GM21529 (cell line): ENCODE measurements at regions not wholly inside any gene's neighbourhood (a gene's known extent, or its start where the extent isn't known, plus 50 kb on each side); places are given as distances from the start of the nearest gene placed in this dataset.

Source experiments
- ATAC-seq: cut with Tn5 transposase; IDR thresholded peaks from one replicate; pipeline ENCODE4 v1.9.1; 2021; ENCODE audit not compliant: unreplicated experiment

DNA sequence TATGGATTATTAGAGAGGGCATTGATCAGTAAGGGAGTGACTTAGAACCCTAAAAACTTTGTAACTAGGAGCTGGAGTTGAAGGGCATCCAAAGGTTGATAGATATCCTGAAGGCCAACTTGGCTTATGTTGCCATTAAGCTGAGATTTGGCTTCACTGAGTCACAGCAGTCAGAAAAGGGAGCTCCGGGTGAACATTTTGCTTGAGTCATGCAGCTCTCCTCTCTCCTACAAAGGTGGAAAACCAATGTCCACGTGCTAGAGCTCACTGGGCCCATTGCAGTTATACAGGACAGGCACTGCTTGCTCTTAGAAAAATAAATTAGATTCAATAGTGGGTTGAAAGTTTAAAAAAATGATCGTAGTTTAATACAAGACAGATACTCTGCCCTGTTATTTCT, 87.3 kb upstream of the LRIG3 start:
- no peak for ATAC-seq

DNA sequence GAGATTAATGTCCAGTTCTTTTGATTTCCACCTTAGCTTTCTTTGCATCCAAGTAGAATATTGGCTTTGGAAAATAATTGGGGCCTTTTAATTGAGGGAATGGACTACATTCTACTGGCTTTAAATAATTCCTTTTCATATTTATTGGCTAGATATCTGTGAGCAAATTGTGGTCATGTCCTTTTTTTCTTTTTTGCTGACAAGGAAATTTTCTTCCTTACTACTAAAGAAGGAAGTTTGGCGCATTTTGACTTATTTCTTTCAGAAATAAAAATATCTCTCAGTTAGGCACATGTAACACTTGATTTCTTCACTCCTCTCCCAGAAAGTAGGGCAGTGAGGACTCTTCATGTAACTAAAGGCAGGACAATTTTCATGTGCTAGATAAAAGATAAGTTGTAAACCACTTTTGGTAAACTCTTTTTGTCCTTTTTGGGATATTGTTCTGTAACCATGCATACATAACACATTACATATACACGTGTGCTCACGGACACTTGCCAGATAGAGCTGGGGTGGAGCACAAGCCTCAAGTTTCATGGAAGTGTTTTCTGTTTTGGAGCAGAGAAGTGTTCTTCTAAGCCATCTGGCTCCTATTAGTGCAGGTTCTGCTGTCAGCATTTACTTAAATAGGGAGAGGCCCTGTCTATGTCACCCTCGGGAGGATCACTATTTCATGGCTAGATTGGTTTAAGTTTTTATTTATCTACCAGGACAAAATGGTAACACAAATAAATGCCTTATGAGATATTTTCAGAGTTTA, 85.1 kb upstream of the LRIG3 start:
- no peak for ATAC-seq

DNA sequence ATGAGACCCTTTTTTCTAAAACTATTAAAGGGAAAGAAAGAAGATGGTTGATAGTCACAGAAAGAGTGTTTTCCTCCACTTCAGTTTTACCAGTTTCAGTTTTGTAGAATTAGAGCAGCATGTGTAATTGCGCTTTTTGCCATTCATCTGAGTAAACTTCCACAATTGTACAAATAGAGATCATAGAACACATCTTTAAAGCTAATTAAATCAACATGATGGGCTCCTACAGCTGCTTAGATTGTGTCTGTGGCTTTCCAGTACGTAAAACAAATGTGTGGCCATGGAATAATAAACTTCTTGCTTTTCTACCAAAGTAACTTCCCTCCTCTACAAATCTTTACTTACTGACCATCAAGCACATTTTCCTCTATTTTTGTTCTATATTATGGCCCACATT, 84.2 kb upstream of the LRIG3 start:
- ATAC-seq, result no peak

DNA sequence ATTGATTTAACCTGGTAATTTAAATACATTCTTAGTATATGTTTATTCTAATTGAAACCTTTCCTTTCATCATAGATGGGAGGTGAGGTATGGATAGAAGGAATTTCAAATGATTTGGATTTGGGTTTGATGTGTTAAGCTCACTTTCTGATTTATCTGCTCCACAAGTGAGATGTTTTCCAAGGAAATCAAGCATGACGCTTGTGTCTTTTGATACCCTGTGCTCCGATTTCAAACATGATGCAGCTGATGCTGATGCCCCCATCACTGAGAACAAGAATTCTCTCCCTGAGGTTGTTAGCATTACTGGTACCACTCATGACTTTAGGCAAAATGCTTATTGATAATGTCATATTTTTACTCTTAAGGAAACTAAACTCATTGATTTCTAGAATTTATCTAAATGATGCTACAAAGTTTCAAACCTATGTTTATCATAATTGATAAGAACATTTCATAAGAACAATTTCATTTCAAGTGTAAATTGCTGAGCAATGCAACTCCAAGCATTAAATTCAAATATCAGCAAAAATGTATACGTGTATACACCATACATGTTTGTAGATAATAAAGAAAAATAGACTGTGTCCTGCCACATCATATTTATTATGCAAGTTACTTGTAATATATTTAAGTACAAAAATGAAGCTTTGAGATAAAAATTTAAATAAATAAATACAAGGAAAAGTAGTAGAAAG, 75.5 kb upstream of the LRIG3 start:
- no peak for ATAC-seq

DNA sequence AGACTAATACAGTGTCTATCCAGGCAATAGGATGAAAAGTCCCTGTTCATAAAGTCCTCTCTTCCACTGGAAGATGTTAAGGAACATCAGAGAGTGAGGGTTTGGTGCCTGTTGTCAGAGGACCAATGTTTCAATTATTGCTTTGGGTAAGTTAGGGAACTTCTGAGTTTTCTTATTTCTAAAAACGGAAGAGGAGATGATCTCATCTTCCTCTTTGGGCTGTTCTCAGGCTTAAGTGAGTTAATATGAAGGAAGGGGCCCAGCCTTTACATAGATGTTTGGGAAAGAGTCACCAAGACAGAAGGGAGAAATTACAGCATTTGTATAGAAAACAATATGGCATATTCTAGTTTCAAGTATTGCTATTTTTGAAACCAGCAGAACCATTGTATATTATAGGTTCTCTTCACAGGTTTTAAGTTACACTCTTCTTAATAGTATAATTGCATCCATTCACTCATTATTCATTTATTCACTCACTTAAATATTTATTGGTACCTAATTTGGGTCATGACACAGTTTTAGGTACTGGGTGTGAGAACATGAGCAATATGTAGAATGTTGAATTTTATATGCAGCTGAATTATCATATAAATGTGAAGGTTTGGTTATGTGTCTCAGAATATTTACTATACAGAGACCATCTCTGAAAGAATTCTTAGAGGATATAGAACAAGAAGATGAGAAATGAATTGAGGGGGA, 68.5 kb upstream of the LRIG3 start:
- no peak for ATAC-seq

DNA sequence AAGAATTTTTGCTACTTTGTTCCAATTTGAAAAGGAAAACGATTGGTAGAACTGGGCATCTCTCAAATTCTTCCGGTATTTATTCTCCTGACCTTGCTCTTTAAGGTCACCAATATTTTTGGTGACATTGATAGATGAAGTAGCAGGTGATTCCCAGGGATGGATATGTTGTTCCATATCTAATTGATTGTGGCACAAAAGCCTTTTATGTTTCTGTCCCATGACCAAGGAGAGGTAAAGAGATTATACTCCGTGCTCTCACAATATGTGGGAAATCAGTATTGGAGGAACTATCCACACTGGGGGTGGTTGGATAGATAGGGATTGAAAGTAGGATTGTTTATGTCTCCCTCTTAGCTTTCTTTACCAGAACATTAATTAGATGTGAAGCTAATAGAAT, 61.7 kb upstream of the LRIG3 start:
- no peak for ATAC-seq

DNA sequence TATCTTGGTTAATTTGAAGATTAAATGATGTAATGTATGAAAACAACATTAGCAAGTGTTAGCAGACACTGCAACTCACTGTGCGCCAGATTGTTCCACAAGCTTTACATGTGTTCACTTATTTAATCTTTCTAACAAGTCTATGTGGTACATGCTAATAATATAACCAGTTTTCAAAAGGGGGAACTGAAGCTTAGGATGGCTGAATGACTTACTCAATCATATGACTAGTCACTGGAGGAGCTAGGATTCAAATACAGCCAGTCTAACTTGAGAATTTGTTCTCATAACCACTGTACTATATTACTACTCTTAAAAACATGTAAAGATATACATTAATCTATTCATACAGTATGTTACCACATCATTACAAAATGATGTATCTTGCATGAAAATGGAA, 60.5 kb upstream of the LRIG3 start:
- ATAC-seq, result no peak

DNA sequence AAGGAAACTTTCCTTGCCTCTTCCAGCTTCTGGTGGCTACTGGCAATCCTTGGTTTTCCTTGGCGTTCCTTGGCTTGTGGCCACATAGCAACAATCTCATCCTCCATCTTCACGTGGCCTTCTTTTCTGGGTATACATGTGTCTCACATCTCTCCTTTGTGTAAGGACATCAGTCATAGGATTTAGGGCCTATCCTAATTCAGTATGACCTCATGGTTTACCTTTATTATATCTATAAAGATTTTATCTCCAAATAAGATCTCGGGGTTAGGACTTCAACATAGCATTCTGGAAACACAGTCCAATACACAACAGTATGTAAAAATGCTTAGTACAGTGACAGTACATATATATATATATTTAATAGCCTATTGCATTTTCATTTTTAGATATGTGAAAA, 58.4 kb upstream of the LRIG3 start:
- no peak for ATAC-seq

DNA sequence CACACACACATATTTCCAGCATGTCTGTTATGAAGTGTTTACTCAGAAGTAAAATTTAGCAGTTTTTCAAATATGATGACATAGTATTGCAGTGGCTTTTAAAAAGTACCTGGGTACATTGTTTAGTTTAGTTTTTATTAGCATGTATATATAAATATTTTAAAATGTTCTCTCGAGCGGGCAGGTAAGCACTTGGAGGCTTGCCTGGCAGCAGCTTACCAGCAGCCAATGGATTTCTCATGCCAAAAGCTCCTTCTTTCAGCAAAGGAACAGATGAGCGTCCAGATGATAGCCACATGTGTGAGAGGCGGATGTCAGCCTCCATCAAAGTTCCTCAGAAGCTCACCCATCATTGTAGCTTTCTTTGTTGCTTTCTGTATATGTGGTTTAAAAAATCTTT, 57.2 kb upstream of the LRIG3 start:
- ATAC-seq, result no peak

DNA sequence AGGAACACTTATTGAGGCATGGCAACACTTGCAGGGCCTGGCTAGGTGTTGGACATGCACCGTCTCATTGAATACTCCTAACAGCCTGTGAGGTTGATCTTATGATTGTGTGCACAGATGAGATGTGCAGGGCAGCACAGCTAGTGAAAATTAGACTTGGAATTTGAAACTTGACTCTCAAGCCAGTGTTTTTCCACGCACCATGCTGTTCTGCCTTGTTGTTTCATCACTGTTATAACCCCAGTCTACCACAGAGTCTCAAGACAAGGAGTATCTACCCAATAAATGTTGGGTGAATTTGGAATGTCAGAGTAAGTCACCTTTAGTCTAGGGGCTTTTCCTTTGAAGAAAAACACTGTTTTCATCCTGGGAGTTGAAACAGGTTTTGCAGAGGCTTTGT, 55.8 kb upstream of the LRIG3 start:
- no peak for ATAC-seq
